ENCODE measurements at regions not wholly inside any gene's neighbourhood (a gene's known extent, or its start where the extent isn't known, plus 50 kb on each side); places are given as distances from the start of the nearest gene placed in this dataset.
"Not testable (repeated sequence)": the region's sequence is repeated elsewhere in the genome, so short reads cannot be mapped to it uniquely, and the experiment has no call there.

DNA sequence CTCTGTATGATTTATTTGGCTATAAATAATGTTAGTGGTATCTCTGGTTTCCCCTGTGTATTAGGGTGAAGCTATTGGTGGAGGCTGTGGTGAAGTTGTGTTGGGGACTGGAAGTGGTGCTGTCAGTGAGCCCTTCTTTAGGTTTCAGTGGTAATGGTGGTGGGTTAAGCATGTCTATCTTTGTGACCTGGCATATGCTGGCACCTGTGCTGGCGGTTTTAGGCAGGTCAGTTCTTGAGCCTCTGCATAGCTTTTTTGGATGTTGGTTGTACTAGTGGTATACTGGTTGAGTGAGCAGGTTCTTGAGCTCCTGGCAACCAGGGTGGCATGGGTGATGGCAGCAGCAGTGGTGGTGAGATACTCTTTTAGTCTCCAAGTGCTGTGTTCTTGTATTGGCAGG is 161.9 kb upstream of the CAND1 start:
- Histone ChIP-seq H3K27me3 (no peaks in the 10 kb centered on the region), H3K36me3 (no peaks in the 10 kb centered on the region), H3K9me3 (peaks cover 0 to 17% (median 0%) of the 10 kb centered on the region in 3 donors), H3K4me1 (peaks cover 0 to 16% (median 0%) of the 10 kb centered on the region in 3 donors), H3K27ac (no peak overlapping the region), H3K4me3 (no peak overlapping the region)
- 67 to 71% methylated on average over 1 of the region's 1 CpG for WGBS, 2 donors
- TF ChIP-seq, protein P1, sequence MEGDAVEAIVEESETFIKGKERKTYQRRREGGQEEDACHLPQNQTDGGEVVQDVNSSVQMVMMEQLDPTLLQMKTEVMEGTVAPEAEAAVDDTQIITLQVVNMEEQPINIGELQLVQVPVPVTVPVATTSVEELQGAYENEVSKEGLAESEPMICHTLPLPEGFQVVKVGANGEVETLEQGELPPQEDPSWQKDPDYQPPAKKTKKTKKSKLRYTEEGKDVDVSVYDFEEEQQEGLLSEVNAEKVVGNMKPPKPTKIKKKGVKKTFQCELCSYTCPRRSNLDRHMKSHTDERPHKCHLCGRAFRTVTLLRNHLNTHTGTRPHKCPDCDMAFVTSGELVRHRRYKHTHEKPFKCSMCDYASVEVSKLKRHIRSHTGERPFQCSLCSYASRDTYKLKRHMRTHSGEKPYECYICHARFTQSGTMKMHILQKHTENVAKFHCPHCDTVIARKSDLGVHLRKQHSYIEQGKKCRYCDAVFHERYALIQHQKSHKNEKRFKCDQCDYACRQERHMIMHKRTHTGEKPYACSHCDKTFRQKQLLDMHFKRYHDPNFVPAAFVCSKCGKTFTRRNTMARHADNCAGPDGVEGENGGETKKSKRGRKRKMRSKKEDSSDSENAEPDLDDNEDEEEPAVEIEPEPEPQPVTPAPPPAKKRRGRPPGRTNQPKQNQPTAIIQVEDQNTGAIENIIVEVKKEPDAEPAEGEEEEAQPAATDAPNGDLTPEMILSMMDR (IDR thresholded peaks at IDR 0.05) = no peak
- no peak for TF ChIP-seq POLR2A (IDR thresholded peaks at IDR 0.05)
- no peak for DNase-seq
- intact Hi-C loops (cut with DNase I) = no loop called here

DNA sequence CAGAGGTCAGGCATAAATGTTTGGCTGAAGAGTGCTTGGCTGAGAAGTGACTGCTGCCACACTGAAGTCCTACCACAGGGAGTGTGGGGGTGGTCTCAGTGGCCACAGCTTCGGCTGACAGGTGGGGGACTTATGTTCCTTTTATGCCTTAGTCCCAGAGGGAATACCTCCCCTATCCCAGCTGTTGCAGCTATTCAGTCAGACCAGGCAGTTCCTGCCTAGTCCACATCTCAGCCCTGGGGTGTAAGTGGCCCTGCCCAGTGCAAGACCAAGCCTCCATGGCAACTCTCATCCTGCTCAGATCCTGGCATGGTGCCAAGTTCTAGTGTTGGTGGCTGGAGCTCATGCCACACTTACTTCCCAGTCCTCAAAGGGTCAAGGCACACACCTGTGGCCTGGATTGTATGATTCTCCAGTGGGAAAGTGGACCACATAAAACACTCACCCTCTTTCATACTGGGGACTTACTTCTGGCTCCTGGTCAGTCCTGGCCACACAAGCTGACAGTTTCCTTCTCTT is 161.3 kb upstream of the CAND1 start:
- no peaks in the 10 kb centered on the region for H3K36me3 ChIP-seq
- no peak for DNase-seq
- intact Hi-C loops (cut with DNase I) = no loop called here
- no peak overlapping the region for H3K27ac ChIP-seq
- peaks cover 0 to 17% (median 0%) of the 10 kb centered on the region in 3 donors for H3K9me3 ChIP-seq
- WGBS, 2 donors = 50 to 60% methylated on average over 1 of the region's 1 CpG
- peaks cover 0 to 12% (median 0%) of the 10 kb centered on the region in 3 donors for H3K4me1 ChIP-seq
- no peaks in the 10 kb centered on the region for H3K27me3 ChIP-seq
- TF ChIP-seq, protein P1 (IDR thresholded peaks at IDR 0.05) = no peak
- no peak for TF ChIP-seq POLR2A (IDR thresholded peaks at IDR 0.05)
- H3K4me3 ChIP-seq = no peak overlapping the region

DNA sequence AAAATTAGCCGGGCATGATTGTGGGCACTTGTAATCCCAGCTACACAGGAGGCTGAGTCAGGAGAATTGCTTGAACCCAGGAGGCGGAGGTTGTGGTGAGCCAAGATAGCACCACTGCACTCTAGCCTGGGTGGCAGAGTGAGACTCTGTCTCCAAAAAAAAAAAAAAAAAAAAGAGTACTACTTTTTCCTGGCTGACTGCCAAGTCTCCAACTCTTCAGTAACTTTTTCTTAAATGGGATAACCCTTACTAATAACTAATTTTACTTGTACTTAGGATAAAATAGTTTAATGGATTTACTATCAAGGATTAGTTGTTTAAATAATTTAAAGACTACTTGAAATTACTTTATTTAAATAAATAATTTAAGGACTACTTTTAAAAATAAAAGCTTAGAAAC is 158.8 kb upstream of the CAND1 start:
- H3K4me3 ChIP-seq; H3K36me3 ChIP-seq; DNase-seq; H3K27me3 ChIP-seq; intact Hi-C loops (cut with DNase I); H3K27ac ChIP-seq: not testable (repeated sequence)
- peaks cover 0 to 17% (median 0%) of the 10 kb centered on the region in 3 donors for H3K9me3 ChIP-seq
- peaks cover 0 to 12% (median 0%) of the 10 kb centered on the region in 3 donors for H3K4me1 ChIP-seq
- WGBS, 2 donors = 93 to 100% methylated on average over 2 of the region's 2 CpGs

DNA sequence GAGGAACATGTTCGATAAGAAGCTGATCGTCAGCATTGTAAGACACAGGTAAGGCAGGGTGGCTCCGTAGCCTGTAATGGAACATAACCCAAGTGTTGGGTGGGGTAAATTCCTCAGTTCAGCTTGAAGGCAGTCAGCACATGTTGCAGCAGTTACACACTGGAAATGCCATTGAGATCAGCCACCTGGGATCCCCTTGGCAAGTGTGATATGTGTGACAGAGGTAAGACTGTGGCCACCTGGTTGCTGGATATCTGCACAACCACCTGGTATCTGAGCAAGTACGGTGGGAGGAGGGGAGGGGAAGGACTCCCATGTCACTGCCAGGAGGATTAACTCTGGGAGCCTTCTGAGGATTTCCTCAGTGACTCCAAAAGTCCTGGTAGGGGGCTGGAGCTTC is 158.0 kb upstream of the CAND1 start:
- no peak overlapping the region for H3K4me3 ChIP-seq
- peaks cover 0 to 12% (median 0%) of the 10 kb centered on the region in 3 donors for H3K4me1 ChIP-seq
- intact Hi-C loops (cut with DNase I) = no loop called here
- 51% methylated on average over 4 of the region's 4 CpGs for WGBS, 2 donors
- H3K36me3 ChIP-seq = no peaks in the 10 kb centered on the region
- no peak for DNase-seq
- no peak overlapping the region for H3K27ac ChIP-seq
- H3K9me3 ChIP-seq = peaks cover 0 to 9% (median 0%) of the 10 kb centered on the region in 3 donors
- TF ChIP-seq, protein P1 (IDR thresholded peaks at IDR 0.05) = no peak
- TF ChIP-seq POLR2A (IDR thresholded peaks at IDR 0.05) = no peak
- H3K27me3 ChIP-seq = no peaks in the 10 kb centered on the region

DNA sequence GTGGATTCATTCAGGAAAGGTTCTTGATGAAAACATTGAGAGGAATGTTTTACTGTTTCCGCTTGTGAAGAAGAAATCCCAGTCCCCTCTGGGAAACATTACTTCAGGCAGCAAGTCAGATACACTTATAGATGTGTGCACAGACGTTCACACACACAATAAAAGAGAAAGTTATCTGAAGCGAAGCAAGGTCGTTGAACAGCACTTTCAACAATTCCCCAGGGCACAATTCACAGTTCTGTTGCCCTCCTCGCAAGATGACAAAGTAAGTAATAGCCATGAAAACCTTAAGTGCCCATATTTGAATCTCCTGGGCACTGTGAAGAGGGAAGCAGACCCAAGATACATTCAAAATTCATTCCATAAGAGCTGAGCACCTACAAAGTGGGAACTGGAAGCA is 156.6 kb upstream of the CAND1 start:
- H3K36me3 ChIP-seq = no peaks in the 10 kb centered on the region
- TF ChIP-seq POLR2A (IDR thresholded peaks at IDR 0.05) = no peak
- TF ChIP-seq, protein P1 (IDR thresholded peaks at IDR 0.05) = no peak
- peaks cover 0 to 1% (median 0%) of the 10 kb centered on the region in 3 donors for H3K9me3 ChIP-seq
- H3K4me1 ChIP-seq = peaks cover 0 to 12% (median 0%) of the 10 kb centered on the region in 3 donors
- 73 to 75% methylated on average over 5 of the region's 5 CpGs for WGBS, 2 donors
- DNase-seq = no peak
- intact Hi-C loops (cut with DNase I) = no loop called here
- no peaks in the 10 kb centered on the region for H3K27me3 ChIP-seq
- H3K4me3 ChIP-seq = no peak overlapping the region
- H3K27ac ChIP-seq = no peak overlapping the region

DNA sequence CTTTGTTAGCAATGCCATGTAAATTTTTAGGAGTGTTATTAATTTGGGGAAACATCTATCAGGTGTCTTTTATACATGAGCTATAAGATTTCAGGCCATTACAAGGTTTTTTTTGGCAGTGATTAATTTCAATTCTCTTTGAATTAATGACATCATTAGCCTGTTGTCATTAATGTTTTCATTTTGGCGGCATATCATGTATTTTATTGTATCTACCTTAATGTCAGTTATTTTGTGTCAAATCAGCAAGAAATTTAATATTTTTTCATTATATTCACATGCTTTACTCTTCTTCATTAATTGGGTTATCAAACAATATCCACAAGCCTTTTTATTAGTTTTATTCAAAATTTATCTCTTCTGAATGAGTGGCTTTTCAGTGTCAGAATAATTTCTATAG is 153.0 kb upstream of the CAND1 start:
- no peak for TF ChIP-seq POLR2A (IDR thresholded peaks at IDR 0.05)
- TF ChIP-seq, protein P1 (IDR thresholded peaks at IDR 0.05) = no peak
- H3K4me3 ChIP-seq = no peak overlapping the region
- no peak overlapping the region for H3K27ac ChIP-seq
- intact Hi-C loops (cut with DNase I) = no loop called here
- H3K4me1 ChIP-seq = peaks cover 0 to 4% (median 0%) of the 10 kb centered on the region in 3 donors
- no peaks in the 10 kb centered on the region for H3K36me3 ChIP-seq
- no peak for DNase-seq
- 85 to 94% methylated on average over 1 of the region's 1 CpG for WGBS, 2 donors
- H3K27me3 ChIP-seq = peaks cover 0 to 1% (median 0%) of the 10 kb centered on the region in 4 donors
- no peaks in the 10 kb centered on the region for H3K9me3 ChIP-seq
